ENCODE measurements at regions not wholly inside any gene's neighbourhood (a gene's known extent, or its start where the extent isn't known, plus 50 kb on each side); places are given as distances from the start of the nearest gene placed in this dataset.

- intact Hi-C loops (cut with DNase I), result no loop called here
- H3K27me3 ChIP-seq (replicated peaks; ENCODE audit: insufficient read depth), result no peaks in the 10 kb centered on the region
- no peak for TF ChIP-seq CTCF (IDR thresholded peaks at IDR 0.05)
- no peak for TF ChIP-seq POLR2A (IDR thresholded peaks at IDR 0.05)
- TF ChIP-seq POLR2AphosphoS5 (IDR thresholded peaks at IDR 0.05), result no peak
- H3K27ac ChIP-seq, result no peak overlapping the region
- no peaks in the 10 kb centered on the region for H3K4me1 ChIP-seq (replicated peaks)
- no peaks in the 10 kb centered on the region for H3K36me3 ChIP-seq
- H3K4me3 ChIP-seq, result no peak overlapping the region
- WGBS, result 76% methylated on average over 2 of the region's 2 CpGs
- no peak for DNase-seq (ENCODE audit: low spot score)
- no peaks in the 10 kb centered on the region for H3K9me3 ChIP-seq
Measured at GRCh38 chr17:22251498-22251897, 559.2 kb downstream of the KCNJ18 start.

GRCh38 chr17:22253007-22253406, 560.7 kb downstream of the KCNJ18 start:
- no peak for DNase-seq (ENCODE audit: low spot score)
- no peaks in the 10 kb centered on the region for H3K27me3 ChIP-seq (replicated peaks; ENCODE audit: insufficient read depth)
- H3K4me1 ChIP-seq (replicated peaks), result no peaks in the 10 kb centered on the region
- H3K36me3 ChIP-seq, result no peaks in the 10 kb centered on the region
- TF ChIP-seq POLR2AphosphoS5 (IDR thresholded peaks at IDR 0.05) (no peak), POLR2A (IDR thresholded peaks at IDR 0.05) (no peak), CTCF (IDR thresholded peaks at IDR 0.05) (no peak)
- H3K27ac ChIP-seq, result no peak overlapping the region
- H3K4me3 ChIP-seq, result no peak overlapping the region
- intact Hi-C loops (cut with DNase I), result no loop called here
- 83% methylated on average over 1 of the region's 1 CpG for WGBS
- H3K9me3 ChIP-seq, result no peaks in the 10 kb centered on the region

- H3K27me3 ChIP-seq (replicated peaks; ENCODE audit: insufficient read depth), result no peaks in the 10 kb centered on the region
- 78% methylated on average over 17 of the region's 17 CpGs for WGBS
- H3K36me3 ChIP-seq, result no peaks in the 10 kb centered on the region
- H3K4me3 ChIP-seq, result no peak overlapping the region
- H3K9me3 ChIP-seq, result no peaks in the 10 kb centered on the region
- TF ChIP-seq POLR2AphosphoS5 (IDR thresholded peaks at IDR 0.05) (no peak), CTCF (IDR thresholded peaks at IDR 0.05) (no peak), POLR2A (IDR thresholded peaks at IDR 0.05) (no peak)
- DNase-seq (ENCODE audit: low spot score), result no peak
- no peaks in the 10 kb centered on the region for H3K4me1 ChIP-seq (replicated peaks)
- intact Hi-C loops (cut with DNase I), result no loop called here
- H3K27ac ChIP-seq, result no peak overlapping the region
Measured at GRCh38 chr17:22265807-22266206, 573.5 kb downstream of the KCNJ18 start.

- no peaks in the 10 kb centered on the region for H3K9me3 ChIP-seq
- H3K36me3 ChIP-seq, result no peaks in the 10 kb centered on the region
- DNase-seq (ENCODE audit: low spot score), result no peak
- no peaks in the 10 kb centered on the region for H3K4me1 ChIP-seq (replicated peaks)
- intact Hi-C loops (cut with DNase I), result no loop called here
- TF ChIP-seq POLR2AphosphoS5 (IDR thresholded peaks at IDR 0.05), result no peak
- no peak for TF ChIP-seq POLR2A (IDR thresholded peaks at IDR 0.05)
- TF ChIP-seq CTCF (IDR thresholded peaks at IDR 0.05), result no peak
- no peak overlapping the region for H3K4me3 ChIP-seq
- H3K27me3 ChIP-seq (replicated peaks; ENCODE audit: insufficient read depth), result no peaks in the 10 kb centered on the region
- 64% methylated on average over 16 of the region's 18 CpGs for WGBS
- no peak overlapping the region for H3K27ac ChIP-seq
Measured at GRCh38 chr17:22266231-22266630, 573.9 kb downstream of the KCNJ18 start.

- no peak for TF ChIP-seq POLR2A (IDR thresholded peaks at IDR 0.05)
- no peak for TF ChIP-seq CTCF (IDR thresholded peaks at IDR 0.05)
- no peak for TF ChIP-seq POLR2AphosphoS5 (IDR thresholded peaks at IDR 0.05)
- DNase-seq (ENCODE audit: low spot score), result no peak
- intact Hi-C loops (cut with DNase I), result no loop called here
Measured at GRCh38 chr17:22267019-22267418, 574.7 kb downstream of the KCNJ18 start.

More at GRCh38 chr17:22267019-22267418, 574.7 kb downstream of the KCNJ18 start:
- Histone ChIP-seq H3K4me1 (replicated peaks) (no peaks in the 10 kb centered on the region), H3K36me3 (no peaks in the 10 kb centered on the region), H3K27me3 (replicated peaks; ENCODE audit: insufficient read depth) (no peaks in the 10 kb centered on the region), H3K9me3 (no peaks in the 10 kb centered on the region), H3K27ac (no peak overlapping the region), H3K4me3 (no peak overlapping the region)
- WGBS, result 90% methylated on average over 9 of the region's 9 CpGs
